Thymus (tissue), 11 donors: ENCODE measurements at regions not wholly inside any gene's neighbourhood (a gene's known extent, or its start where the extent isn't known, plus 50 kb on each side); places are given as distances from the start of the nearest gene placed in this dataset.
"Not testable (repeated sequence)": the region's sequence is repeated elsewhere in the genome, so short reads cannot be mapped to it uniquely, and the experiment has no call there.

Experiments
- DNase-seq, 9 donors: peaks; one replicate each; pipeline ENCODE4 v3.0.0-alpha.2; 2013; ENCODE audit warnings: low spot score in 9 of 9, low read depth in 6 of 9, missing footprints in 1 of 9
- H3K27ac ChIP-seq, 2 donors: one replicate each; pipeline ENCODE4 v1.5.1; 2013; ENCODE audit warnings: control low read depth in 1 of 2, low read depth in 1 of 2, low read length in 1 of 2, mild to moderate bottlenecking in 1 of 2, moderate library complexity in 1 of 2
- H3K27me3 ChIP-seq, 2 donors: one replicate each; pipeline ENCODE4 v1.5.1; 2013; ENCODE audit warnings: low read length in 1 of 2; ENCODE audit not compliant: control insufficient read depth in 2 of 2, insufficient read depth in 1 of 2
- H3K36me3 ChIP-seq, 2 donors: one replicate each; pipeline ENCODE4 v1.5.1; 2013; ENCODE audit warnings: low read length in 1 of 2, mild to moderate bottlenecking in 1 of 2, moderate library complexity in 1 of 2; ENCODE audit not compliant: control insufficient read depth in 2 of 2, insufficient read depth in 2 of 2
- H3K4me1 ChIP-seq, 2 donors: one replicate each; pipeline ENCODE4 v1.5.1; 2013; ENCODE audit warnings: low read length in 2 of 2; ENCODE audit not compliant: control insufficient read depth in 2 of 2, insufficient read depth in 2 of 2
- H3K4me3 ChIP-seq, 2 donors: one replicate each; pipeline ENCODE4 v1.5.1; 2013; ENCODE audit warnings: low read length in 2 of 2, control low read depth in 1 of 2, mild to moderate bottlenecking in 1 of 2
- H3K9me3 ChIP-seq, 2 donors: one replicate each; pipeline ENCODE4 v1.5.1; 2013; ENCODE audit warnings: low read length in 1 of 2, mild to moderate bottlenecking in 1 of 2; ENCODE audit not compliant: control insufficient read depth in 2 of 2, insufficient read depth in 1 of 2
- WGBS: extraction: QIAGEN DNeasy Blood & Tissue Kit; methylation state at CpG from one replicate; pipeline ENCODE4 v1.1.7; 2013; 5-methylcytosine and 5-hydroxymethylcytosine counted together
- donor health status: healthy.

DNA sequence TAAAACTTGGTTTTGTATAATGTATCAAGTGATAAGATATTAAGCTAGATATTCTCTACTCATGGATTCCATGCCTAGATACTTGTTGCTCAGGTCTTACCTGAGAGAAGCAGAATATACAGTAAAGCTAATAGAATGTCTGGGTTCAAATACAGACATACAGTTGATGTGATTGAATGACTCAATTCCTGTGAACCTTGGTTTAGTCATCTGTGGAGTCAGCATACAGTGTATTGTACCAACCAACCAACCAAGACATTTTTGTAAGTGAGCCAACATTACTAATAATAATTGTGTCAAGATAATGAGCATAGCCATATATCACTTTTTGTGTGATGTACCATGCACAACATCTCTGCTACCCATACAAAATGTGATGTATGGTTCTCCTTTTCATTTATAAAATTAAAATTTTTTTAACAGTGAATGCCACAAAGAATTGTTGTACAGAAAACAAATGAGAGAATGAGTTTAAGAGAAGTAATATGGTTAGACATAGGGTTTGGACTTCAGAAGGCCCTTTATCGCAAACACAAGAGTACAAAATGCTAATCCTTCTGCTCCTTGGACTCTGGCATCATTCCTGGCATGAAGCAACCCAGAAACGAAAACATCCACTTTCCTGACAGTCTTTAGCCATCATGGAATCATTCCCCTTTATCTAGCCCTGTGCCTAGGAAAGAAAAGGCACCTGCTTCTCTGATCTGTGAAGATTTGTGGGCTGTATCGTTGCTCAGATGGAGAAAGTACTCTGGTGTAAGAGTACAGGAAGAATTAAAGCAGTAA is 977.2 kb upstream of the USP15 start:
- peaks cover 0 to 5% of the 10 kb centered on the region in 2 donors for H3K9me3 ChIP-seq

DNA sequence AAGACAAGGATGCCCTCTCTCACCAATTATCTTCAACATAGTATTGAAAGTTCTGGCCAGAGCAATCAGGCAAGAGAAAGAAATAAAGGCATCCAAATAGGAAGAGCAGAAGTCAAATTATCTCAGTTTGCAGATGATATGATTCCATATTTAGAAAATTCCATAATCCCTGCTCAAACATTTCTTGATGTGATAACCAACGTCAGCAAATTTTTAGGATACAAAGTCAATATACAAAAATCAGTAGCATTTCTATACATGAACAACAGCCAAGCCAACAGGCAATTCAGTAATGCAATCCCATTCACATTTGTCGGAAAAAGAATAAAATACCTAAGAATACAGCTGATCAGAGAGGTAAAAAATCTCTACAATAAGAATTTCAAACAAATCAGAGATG is 969.7 kb upstream of the USP15 start:
- Histone ChIP-seq H3K9me3 (peaks cover 0 to 5% of the 10 kb centered on the region in 2 donors), H3K27ac (no peak overlapping the region), H3K4me1 (no peaks in the 10 kb centered on the region), H3K36me3 (no peaks in the 10 kb centered on the region), H3K27me3 (no peaks in the 10 kb centered on the region), H3K4me3 (no peak overlapping the region)
- 94% methylated on average over 2 of the region's 2 CpGs for WGBS
- no peak for DNase-seq

More for the DNA sequence above, 977.2 kb upstream of the USP15 start:
- H3K36me3 ChIP-seq, result no peaks in the 10 kb centered on the region
- no peak overlapping the region for H3K4me3 ChIP-seq
- no peak for DNase-seq
- H3K27ac ChIP-seq, result no peak overlapping the region
- 72% methylated on average over 3 of the region's 3 CpGs for WGBS
- no peaks in the 10 kb centered on the region for H3K4me1 ChIP-seq
- H3K27me3 ChIP-seq, result no peaks in the 10 kb centered on the region

- peaks cover 0 to 5% of the 10 kb centered on the region in 2 donors for H3K9me3 ChIP-seq
Measured at GRCh38 chr12:61291647-61292046, 968.6 kb upstream of the USP15 start.

GRCh38 chr12:61294011-61294410 is 966.2 kb upstream of the USP15 start:
- H3K4me3 ChIP-seq, H3K36me3 ChIP-seq, H3K27ac ChIP-seq, DNase-seq, H3K9me3 ChIP-seq, H3K4me1 ChIP-seq, H3K27me3 ChIP-seq: not testable (repeated sequence)
- WGBS, result 93% methylated on average over 13 of the region's 13 CpGs

More at GRCh38 chr12:61291647-61292046, 968.6 kb upstream of the USP15 start:
- H3K36me3 ChIP-seq, result no peaks in the 10 kb centered on the region
- no peak overlapping the region for H3K4me3 ChIP-seq
- H3K27ac ChIP-seq, result no peak overlapping the region
- no peaks in the 10 kb centered on the region for H3K27me3 ChIP-seq
- 97% methylated on average over 2 of the region's 2 CpGs for WGBS
- no peaks in the 10 kb centered on the region for H3K4me1 ChIP-seq
- DNase-seq, result no peak

DNA sequence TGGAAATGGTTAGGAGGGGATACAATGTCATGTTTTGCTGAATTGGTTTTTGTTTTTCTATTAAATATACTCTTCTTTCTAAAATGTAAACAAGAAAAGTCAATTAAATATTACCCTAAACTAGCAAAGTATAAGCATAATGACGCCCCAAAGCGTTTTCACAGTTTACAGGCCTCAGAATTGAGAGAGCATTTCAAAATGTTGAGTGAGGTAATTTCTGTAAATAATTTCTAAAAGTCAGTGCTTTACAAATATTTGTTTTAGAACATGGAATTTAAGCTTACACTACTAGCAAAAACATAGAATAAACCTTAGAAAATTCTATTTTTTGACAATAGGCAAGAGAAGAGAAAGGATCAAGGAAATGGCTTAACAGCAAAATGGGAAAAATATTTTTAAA is 958.4 kb upstream of the USP15 start:
- 93% methylated on average over 2 of the region's 2 CpGs for WGBS
- DNase-seq, result no peak
- H3K27me3 ChIP-seq, result no peaks in the 10 kb centered on the region

DNA sequence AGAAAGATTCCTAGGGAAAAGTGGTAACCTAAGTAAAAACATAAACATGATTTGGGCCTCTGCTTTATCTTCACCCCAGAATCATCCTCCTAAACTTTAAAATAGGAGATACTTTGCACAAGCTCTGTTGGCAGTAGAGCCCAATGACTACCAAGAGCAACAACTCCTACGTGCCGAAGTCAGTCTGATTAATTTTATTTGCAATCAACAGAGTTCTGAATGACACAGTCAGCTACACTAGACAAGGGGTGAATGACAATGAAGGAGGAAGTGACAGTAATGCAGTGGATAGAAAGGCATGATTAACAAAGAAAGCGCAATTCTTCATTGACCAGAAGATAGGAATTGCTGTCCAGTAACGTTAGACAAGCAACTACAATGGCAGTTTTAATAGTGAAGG is 957.9 kb upstream of the USP15 start:
- no peak overlapping the region for H3K27ac ChIP-seq
- H3K36me3 ChIP-seq, result no peaks in the 10 kb centered on the region
- no peaks in the 10 kb centered on the region for H3K4me1 ChIP-seq
- 91% methylated on average over 4 of the region's 4 CpGs for WGBS
- H3K4me3 ChIP-seq, result no peak overlapping the region
- no peaks in the 10 kb centered on the region for H3K27me3 ChIP-seq
- no peak for DNase-seq
- H3K9me3 ChIP-seq, result no peaks in the 10 kb centered on the region

More for the DNA sequence above, 958.4 kb upstream of the USP15 start:
- Histone ChIP-seq H3K4me3 (no peak overlapping the region), H3K36me3 (no peaks in the 10 kb centered on the region), H3K9me3 (no peaks in the 10 kb centered on the region), H3K27ac (no peak overlapping the region), H3K4me1 (no peaks in the 10 kb centered on the region)

GRCh38 chr12:61308220-61308619 is 952.0 kb upstream of the USP15 start:
- DNase-seq, result no peak
- no peaks in the 10 kb centered on the region for H3K36me3 ChIP-seq
- H3K4me3 ChIP-seq, result no peak overlapping the region
- no peak overlapping the region for H3K27ac ChIP-seq
- no peaks in the 10 kb centered on the region for H3K4me1 ChIP-seq
- 97% methylated on average over 2 of the region's 2 CpGs for WGBS
- no peaks in the 10 kb centered on the region for H3K27me3 ChIP-seq
- peaks cover 0 to 9% of the 10 kb centered on the region in 2 donors for H3K9me3 ChIP-seq

- Histone ChIP-seq H3K27ac (no peak overlapping the region), H3K9me3 (peaks cover 0 to 9% of the 10 kb centered on the region in 2 donors), H3K4me3 (no peak overlapping the region), H3K36me3 (no peaks in the 10 kb centered on the region), H3K27me3 (no peaks in the 10 kb centered on the region), H3K4me1 (no peaks in the 10 kb centered on the region)
- no peak for DNase-seq
Measured at GRCh38 chr12:61311413-61311812, 948.8 kb upstream of the USP15 start.

GRCh38 chr12:61348871-61349270 is 911.3 kb upstream of the USP15 start:
- Histone ChIP-seq H3K27me3 (no peaks in the 10 kb centered on the region), H3K4me3 (no peak overlapping the region), H3K9me3 (no peaks in the 10 kb centered on the region), H3K27ac (no peak overlapping the region), H3K36me3 (no peaks in the 10 kb centered on the region), H3K4me1 (no peaks in the 10 kb centered on the region)
- WGBS, result 94% methylated on average over 3 of the region's 3 CpGs
- no peak for DNase-seq
